ENCODE measurements at regions not wholly inside any gene's neighbourhood (a gene's known extent, or its start where the extent isn't known, plus 50 kb on each side); places are given as distances from the start of the nearest gene placed in this dataset.

DNA sequence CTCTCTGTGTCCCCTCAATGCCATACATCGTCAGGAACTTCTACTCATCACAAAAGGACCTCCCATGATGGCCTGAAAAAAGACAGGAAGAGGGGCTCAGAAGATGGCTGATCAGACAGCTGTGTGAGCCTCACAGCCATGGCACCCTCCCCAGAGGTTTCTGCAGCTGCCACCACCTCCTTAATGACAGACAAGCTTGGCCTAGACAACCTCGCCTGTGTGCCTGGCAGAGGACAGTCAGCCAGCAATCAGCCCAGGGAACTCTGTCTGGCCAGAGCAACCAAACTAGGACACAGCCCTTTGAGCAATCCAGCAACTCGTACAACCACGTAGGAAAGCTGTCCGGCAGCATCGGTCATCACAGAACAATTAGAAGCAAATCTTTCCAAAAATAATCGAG, 54.2 kb upstream of the MED9 start (continued):
- TF ChIP-seq CHD2 (IDR thresholded peaks at IDR 0.05; ENCODE audit: low read depth, low read length) (no peak), MXD4 (CRISPR knock-in tag; IDR thresholded peaks at IDR 0.05) (no peak)

DNA sequence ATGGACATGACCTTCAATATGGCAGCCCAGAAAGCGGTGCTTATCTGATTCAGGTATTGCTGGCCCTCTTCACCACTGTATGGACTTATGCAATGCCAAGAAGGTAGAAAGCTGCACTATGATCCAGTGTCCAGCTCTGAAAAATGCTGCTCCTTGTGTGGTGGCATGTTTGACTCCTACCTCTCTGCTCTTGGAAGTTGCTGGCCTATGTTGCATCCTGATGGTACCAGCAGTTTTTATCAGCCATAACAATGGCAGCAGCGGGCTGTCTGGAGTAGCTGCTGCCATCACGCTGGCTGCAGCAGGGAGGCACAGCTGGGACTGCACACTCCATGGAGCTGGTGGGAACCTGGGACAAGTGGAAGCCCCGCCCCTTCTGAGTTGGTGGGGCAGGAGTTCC, 53.1 kb upstream of the MED9 start:
- H3K4me3 ChIP-seq (replicated peaks in 1 of 3; ENCODE audit: insufficient read depth in 1 of 3, low read depth in 2 of 3, low read length in 3 of 3), result no peak overlapping the region
- FAIRE-seq, result no peak
- BruUV-seq (replicated peaks), result no TSS peak
- ChIA-PET POLR2A (interaction anchor here (1.7 kb wide), 1 partner anchor 73 kb away, joined by 7 read pairs; the partner anchor contains the start of gene RASD1), CTCF (ENCODE audit: low intra/inter-chr PET ratio, low total read pairs) (no interaction called here)
- H2AFZ ChIP-seq (ENCODE audit: low read length), result no peak overlapping the region
- no peaks in the 10 kb centered on the region for H3K79me2 ChIP-seq (ENCODE audit: insufficient read depth, low read length)
- DNase-seq (ENCODE audit: low spot score), result no peak
- peaks cover 12% of the 10 kb centered on the region for H3K9me3 ChIP-seq (ENCODE audit: low read length)
- peaks cover 19% of the 10 kb centered on the region for H3K4me1 ChIP-seq (ENCODE audit: insufficient read depth, low read length)
- H3K36me3 ChIP-seq (replicated peaks in 1 of 2; ENCODE audit: control insufficient read depth in 1 of 2, insufficient read depth in 2 of 2, low read length in 2 of 2), result no peaks in the 10 kb centered on the region
- ATAC-seq, result no peak
- no peak overlapping the region for H3K9ac ChIP-seq (ENCODE audit: insufficient read depth, low read depth, low read length)
- WGBS (ENCODE audit: low lambda C conversion rate), result 17% methylated on average over 1 of the region's 4 CpGs
- H3K4me2 ChIP-seq (ENCODE audit: low read depth, low read length), result no peak overlapping the region
- in situ Hi-C loops (cut with HindIII; ENCODE audit: extremely low pct_ligation_motif_present, low pct_unique_long_range_greater_than_20kb), result no loop called here
- no peaks in the 10 kb centered on the region; a peak in 1 of 5 replicates for H3K27me3 ChIP-seq (ENCODE audit: control insufficient read depth in 1 of 2, insufficient read depth in 2 of 2, low read length in 2 of 2)
- intact Hi-C loops (cut with micrococcal nuclease; ENCODE audit: unreplicated experiment), result no loop called here
- no peaks in the 10 kb centered on the region for H4K20me1 ChIP-seq (ENCODE audit: insufficient read depth, low read length)
- TF ChIP-seq KLF12 (CRISPR knock-in tag; IDR thresholded peaks at IDR 0.05; ENCODE audit: borderline replicate concordance), result no peak
- no peak for TF ChIP-seq ELF3 (CRISPR knock-in tag; IDR thresholded peaks at IDR 0.05)
- no peak for TF ChIP-seq DNMT1 (CRISPR knock-in tag; IDR thresholded peaks at IDR 0.05)
- TF ChIP-seq ZNF737 (CRISPR knock-in tag; IDR thresholded peaks at IDR 0.05; ENCODE audit: borderline replicate concordance), result no peak
- TF ChIP-seq ZNF644 (CRISPR knock-in tag; IDR thresholded peaks at IDR 0.05; ENCODE audit: low read depth), result peak; percentile 49; the same call in 1 of the 2 replicates
- H3K27ac ChIP-seq (ENCODE audit: extremely low read length, insufficient read depth, low read length), result no peak overlapping the region

DNA sequence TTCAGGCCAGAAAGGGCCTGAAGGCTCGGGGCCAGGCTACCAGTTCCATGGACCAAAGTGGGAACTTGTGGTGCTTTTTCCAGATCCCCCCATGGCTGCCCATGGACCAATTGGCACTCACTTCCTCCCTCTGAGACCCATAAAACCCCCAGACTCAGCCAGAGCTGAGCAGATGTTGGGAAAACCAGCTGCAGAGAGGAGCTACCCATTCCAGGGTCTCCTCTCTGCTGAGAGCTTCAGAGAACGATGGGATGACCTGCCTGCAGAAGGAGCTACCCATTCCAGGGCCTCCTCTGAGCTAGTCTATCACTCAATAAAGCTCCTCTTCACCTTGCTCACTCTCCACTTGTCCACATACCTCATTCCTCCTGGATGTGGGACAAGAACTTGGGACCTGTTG, 52.2 kb upstream of the MED9 start:
- no TSS peak for BruUV-seq (replicated peaks)
- Histone ChIP-seq H3K27ac (ENCODE audit: extremely low read length, insufficient read depth, low read length) (no peak overlapping the region), H3K9me3 (ENCODE audit: low read length) (peaks cover 12% of the 10 kb centered on the region), H2AFZ (ENCODE audit: low read length) (no peak overlapping the region), H3K4me3 (replicated peaks in 1 of 3; ENCODE audit: insufficient read depth in 1 of 3, low read depth in 2 of 3, low read length in 3 of 3) (no peak overlapping the region), H3K27me3 (ENCODE audit: control insufficient read depth in 1 of 2, insufficient read depth in 2 of 2, low read length in 2 of 2) (no peaks in the 10 kb centered on the region; a peak in 1 of 5 replicates), H3K79me2 (ENCODE audit: insufficient read depth, low read length) (no peaks in the 10 kb centered on the region), H3K9ac (ENCODE audit: insufficient read depth, low read depth, low read length) (no peak overlapping the region), H4K20me1 (ENCODE audit: insufficient read depth, low read length) (no peaks in the 10 kb centered on the region), H3K4me2 (ENCODE audit: low read depth, low read length) (no peak overlapping the region), H3K36me3 (replicated peaks in 1 of 2; ENCODE audit: control insufficient read depth in 1 of 2, insufficient read depth in 2 of 2, low read length in 2 of 2) (no peaks in the 10 kb centered on the region), H3K4me1 (ENCODE audit: insufficient read depth, low read length) (peaks cover 19% of the 10 kb centered on the region)
- ChIA-PET POLR2A (interaction anchor here (0.6 to 1.7 kb wide), 6 partner anchors 8 to 72 kb away, joined by 3 to 7 read pairs (median 4); partner anchors contain the start of gene RASD1), CTCF (ENCODE audit: low intra/inter-chr PET ratio, low total read pairs) (interaction anchor here (1.1 to 1.8 kb wide), 4 partner anchors 16 to 68 kb away, joined by 3 to 9 read pairs (median 4); no protein-coding TSS in a partner anchor)
- in situ Hi-C loops (cut with HindIII; ENCODE audit: extremely low pct_ligation_motif_present, low pct_unique_long_range_greater_than_20kb), result no loop called here
- FAIRE-seq (no peak), DNase-seq (ENCODE audit: low spot score) (no peak), ATAC-seq (no peak)
- 48% methylated on average over 2 of the region's 2 CpGs for WGBS (ENCODE audit: low lambda C conversion rate)
- no peak for TF ChIP-seq POLR2G (IDR thresholded peaks at IDR 0.05; ENCODE audit: low read depth, low read length)
- TF ChIP-seq, protein P1, sequence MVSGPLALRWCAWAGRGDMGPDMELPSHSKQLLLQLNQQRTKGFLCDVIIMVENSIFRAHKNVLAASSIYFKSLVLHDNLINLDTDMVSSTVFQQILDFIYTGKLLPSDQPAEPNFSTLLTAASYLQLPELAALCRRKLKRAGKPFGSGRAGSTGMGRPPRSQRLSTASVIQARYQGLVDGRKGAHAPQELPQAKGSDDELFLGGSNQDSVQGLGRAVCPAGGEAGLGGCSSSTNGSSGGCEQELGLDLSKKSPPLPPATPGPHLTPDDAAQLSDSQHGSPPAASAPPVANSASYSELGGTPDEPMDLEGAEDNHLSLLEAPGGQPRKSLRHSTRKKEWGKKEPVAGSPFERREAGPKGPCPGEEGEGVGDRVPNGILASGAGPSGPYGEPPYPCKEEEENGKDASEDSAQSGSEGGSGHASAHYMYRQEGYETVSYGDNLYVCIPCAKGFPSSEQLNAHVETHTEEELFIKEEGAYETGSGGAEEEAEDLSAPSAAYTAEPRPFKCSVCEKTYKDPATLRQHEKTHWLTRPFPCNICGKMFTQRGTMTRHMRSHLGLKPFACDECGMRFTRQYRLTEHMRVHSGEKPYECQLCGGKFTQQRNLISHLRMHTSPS (CRISPR knock-in tag; IDR thresholded peaks at IDR 0.05; ENCODE audit: low read depth), result no peak
- TF ChIP-seq, protein P2, sequence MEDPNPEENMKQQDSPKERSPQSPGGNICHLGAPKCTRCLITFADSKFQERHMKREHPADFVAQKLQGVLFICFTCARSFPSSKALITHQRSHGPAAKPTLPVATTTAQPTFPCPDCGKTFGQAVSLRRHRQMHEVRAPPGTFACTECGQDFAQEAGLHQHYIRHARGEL (CRISPR knock-in tag; IDR thresholded peaks at IDR 0.05), result no peak
- no peak for TF ChIP-seq ZBTB1 (CRISPR knock-in tag; IDR thresholded peaks at IDR 0.05; ENCODE audit: borderline replicate concordance)
- TF ChIP-seq, protein P3, sequence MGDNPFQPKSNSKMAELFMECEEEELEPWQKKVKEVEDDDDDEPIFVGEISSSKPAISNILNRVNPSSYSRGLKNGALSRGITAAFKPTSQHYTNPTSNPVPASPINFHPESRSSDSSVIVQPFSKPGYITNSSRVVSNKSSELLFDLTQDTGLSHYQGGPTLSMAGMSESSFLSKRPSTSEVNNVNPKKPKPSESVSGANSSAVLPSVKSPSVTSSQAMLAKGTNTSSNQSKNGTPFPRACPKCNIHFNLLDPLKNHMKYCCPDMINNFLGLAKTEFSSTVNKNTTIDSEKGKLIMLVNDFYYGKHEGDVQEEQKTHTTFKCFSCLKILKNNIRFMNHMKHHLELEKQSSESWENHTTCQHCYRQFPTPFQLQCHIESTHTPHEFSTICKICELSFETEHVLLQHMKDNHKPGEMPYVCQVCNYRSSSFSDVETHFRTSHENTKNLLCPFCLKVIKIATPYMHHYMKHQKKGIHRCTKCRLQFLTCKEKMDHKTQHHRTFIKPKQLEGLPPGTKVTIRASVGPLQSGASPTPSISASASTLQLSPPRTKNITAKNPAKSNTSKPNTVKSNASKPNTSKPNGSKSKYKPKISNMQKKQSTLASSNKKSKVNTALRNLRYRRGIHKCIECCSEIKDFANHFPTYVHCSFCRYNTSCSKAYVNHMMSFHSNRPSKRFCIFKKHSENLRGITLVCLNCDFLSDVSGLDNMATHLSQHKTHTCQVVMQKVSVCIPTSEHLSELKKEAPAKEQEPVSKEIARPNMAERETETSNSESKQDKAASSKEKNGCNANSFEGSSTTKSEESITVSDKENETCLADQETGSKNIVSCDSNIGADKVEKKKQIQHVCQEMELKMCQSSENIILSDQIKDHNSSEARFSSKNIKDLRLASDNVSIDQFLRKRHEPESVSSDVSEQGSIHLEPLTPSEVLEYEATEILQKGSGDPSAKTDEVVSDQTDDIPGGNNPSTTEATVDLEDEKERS (CRISPR knock-in tag; IDR thresholded peaks at IDR 0.05), result no peak
- TF ChIP-seq ZNF556 (CRISPR knock-in tag; IDR thresholded peaks at IDR 0.05; ENCODE audit: borderline replicate concordance), result no peak
- intact Hi-C loops (cut with micrococcal nuclease; ENCODE audit: unreplicated experiment), result no loop called here
